HG03103 (cell line): ENCODE measurements at regions not wholly inside any gene's neighbourhood (a gene's known extent, or its start where the extent isn't known, plus 50 kb on each side); places are given as distances from the start of the nearest gene placed in this dataset.
A peak's percentile ranks its signal among the peaks of the same experiment; 100 is the strongest.

Experiments
- ATAC-seq: cut with Tn5 transposase; IDR thresholded peaks from one replicate; pipeline ENCODE4 v1.9.1; 2021; ENCODE audit warnings: low read depth; ENCODE audit not compliant: unreplicated experiment

DNA sequence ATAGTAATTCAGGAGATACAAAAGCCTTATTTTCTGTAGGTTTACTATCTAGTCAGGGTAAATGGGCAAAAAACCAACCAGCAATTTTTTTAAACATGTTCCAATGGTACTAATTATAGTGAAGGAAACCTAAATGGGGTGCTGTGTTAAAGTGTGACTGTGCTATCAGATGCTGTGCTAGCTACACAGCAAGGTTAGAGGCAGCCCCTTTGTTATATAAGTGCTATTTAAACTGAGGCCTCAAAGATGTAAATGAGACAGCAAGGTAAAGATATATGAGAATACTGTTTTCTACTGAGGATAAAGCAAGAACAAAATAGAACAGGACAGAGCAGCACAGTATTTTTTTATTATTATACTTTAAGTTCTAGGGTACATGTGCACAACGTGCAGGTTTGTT is 305.4 kb upstream of the RGS18 start:
- no peak for ATAC-seq

DNA sequence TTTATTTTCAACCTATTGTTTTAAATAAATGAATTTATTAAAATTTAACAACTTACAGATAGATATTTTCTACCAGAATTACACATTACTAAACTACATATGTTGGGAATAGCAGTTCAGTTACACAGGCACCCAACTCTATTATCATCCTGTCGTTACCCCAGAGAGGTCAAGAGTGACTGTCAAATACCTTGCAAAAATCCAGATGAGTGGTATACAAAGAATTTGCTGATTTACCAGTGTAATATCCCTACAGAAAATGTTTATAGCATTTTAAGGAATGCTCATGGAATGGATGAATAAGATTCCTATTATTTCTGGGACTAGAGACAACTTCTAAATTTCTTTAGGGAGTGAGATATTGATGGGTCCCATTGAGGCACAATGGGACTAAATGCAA is 300.7 kb upstream of the RGS18 start:
- no peak for ATAC-seq

DNA sequence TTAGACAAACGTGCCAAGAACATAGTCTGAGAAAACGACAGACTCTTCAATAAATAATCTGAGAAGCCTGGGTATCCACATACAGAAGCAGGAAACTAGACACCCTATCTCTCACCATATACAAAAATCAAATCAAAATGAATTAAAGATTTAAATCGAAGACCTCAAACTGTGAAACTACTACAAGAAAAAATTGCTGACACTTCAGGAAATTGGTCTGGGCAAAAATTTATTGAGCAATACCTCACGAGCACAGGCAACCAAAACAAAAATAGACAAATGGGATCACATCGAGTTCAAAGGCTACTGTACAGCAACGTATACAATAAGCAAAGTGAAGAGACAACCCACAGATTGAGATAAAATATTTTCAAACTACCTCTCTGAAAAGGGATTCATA is 292.8 kb upstream of the RGS18 start:
- ATAC-seq = no peak

DNA sequence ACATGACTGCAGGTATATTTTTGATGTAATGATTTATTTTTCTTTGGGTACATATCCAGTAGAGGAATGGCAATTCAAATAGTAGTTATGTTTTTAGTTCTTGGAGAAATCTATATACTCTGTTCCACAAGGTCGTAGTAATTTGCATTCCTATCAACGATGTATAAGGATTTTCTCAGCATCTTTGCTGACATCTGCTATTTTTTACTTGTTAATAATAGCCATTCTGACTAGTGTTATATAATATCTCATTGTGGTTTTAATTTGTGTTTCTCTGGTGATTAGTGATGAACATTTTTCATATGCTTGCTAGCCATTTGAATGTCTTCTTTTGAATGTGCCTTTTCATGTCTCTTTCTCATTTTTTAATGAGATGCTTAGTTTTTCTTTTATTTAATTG is 292.1 kb upstream of the RGS18 start:
- no peak for ATAC-seq

GRCh38 chr1:191869790-191870312 is 288.4 kb upstream of the RGS18 start:
- no peak for ATAC-seq

GRCh38 chr1:191870490-191870889 is 287.8 kb upstream of the RGS18 start:
- no peak for ATAC-seq

- ATAC-seq = no peak
These were observed 282.3 kb upstream of the RGS18 start for GRCh38 chr1:191875994-191876393.

DNA sequence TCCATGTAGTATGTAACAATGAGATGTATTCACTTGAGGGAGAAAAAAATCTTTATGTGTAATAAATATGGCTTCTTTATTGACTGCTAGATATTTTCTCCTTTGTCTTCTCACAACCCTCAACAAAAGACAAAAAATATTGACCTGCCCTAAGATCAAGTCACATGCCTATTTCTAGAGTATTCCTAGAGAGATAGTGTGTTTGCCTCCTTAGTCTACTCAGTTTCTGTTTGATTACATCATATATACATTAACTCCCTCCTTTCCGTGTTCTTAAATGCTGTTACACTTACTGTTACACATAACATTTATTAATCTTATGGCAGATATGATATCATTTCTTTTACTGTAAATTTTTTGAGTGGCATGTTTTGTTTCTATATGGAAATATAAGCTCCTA is 281.6 kb upstream of the RGS18 start:
- no peak for ATAC-seq

DNA sequence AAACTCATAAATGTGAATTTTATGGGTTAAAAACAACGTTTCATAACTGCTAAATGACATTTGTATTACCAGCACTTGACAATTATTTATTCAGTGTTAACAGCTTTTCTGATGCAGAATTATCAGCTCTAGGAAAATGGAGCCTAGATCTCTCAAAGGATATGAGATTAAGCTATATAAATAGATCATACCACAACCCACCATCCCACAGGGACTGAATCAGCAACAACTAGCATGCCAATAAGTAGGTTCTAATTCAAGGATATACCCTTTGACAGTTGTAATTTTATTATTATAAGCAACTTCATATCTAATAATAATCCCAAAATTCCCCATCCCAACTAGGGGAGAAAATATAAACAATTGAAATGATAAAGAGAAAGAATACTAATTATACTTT is 275.4 kb upstream of the RGS18 start:
- no peak for ATAC-seq

- ATAC-seq = peak; percentile 70
These were observed 271.3 kb upstream of the RGS18 start for GRCh38 chr1:191886977-191887376.

DNA sequence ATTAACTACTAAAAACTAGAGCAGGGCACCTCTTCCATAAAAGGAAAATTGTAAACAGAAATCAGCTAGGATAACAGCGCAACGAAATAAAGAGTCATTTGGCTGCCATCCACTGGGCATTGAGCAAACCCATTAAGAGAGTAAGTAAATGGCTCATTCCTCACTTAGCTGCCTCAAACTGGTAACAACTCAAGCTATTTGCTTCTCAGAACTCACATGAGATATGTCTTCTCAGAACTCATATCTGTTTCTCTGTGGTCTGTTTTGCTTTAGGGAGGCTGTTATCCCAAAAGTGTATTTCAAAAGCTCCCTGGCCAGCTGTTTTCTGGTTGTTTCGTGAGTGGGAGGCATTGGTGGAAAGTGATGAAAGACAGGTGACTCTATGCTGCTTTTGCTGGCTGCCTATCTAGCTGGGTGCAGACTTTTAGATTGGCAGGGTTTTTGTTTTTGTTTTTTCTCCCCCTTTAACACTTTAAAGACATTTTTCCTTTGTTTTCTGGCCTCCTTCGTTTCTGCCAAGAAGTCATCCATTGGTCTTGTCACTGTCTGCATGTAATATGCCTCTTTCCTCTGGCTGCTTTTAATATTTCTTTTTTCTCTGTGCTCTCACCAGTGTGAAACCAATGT is 269.2 kb upstream of the RGS18 start:
- ATAC-seq = no peak

DNA sequence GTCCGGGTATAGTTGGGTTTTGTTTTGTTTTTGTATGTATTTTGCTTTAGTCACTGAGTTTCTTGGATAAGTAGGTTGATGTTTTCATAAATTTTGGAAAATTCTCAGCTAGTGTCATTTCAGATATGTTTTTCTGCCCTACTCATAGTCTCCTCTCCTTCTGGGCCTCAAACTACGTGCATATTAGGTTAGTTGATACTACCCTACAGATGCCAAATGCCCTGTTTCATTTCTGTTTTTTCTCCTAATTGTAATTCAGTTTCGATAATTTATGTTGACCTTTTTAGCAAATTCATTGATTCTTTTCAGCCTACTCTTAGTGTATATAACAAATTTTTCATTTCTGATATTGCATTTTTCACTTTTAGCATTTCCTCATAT is 268.6 kb upstream of the RGS18 start:
- ATAC-seq = no peak

GRCh38 chr1:191890433-191891088 is 267.7 kb upstream of the RGS18 start:
- no peak for ATAC-seq

- no peak for ATAC-seq
These were observed 265.5 kb upstream of the RGS18 start for GRCh38 chr1:191892716-191893115.

DNA sequence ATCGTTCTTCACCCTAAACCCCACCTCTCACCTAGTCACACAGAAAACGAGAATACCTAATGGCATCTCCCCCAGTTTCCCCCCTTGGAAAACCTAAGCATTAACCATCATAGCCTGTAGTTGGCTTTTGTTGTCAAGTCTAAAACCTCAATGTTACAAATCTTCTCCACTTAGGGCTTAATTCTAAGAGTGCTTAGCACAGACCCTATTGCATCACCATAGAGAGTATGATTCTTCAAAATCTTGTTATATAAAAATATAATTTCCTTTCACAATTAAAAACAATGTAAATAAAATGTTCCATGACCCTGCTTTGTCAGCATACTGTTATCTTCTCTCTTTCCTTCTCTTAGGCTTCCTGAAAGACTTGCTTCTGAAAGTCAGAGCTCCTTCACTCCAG is 263.2 kb upstream of the RGS18 start:
- no peak for ATAC-seq

- no peak for ATAC-seq
These were observed 262.7 kb upstream of the RGS18 start for GRCh38 chr1:191895462-191896058.

- no peak for ATAC-seq
These were observed 261.1 kb upstream of the RGS18 start for GRCh38 chr1:191897134-191897533.

DNA sequence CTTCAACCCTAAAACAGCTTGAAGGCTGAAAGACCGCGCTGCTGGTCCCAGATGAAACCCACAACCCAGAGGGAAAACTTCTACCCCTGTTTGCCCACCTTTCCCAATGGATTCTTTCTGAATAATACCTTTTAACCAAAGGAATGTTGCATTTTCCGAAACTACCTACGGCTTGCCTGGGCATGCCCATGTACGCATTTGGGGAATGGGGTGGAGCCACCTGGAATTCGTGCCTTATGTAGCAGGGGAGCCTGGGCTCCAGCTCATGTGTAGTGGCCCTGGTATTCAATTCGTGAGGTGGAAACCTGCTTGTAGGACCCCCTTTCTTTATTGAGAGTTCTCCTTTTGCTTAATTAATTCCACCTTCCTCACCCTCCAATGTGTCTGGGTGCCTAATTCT is 256.6 kb upstream of the RGS18 start:
- no peak for ATAC-seq

DNA sequence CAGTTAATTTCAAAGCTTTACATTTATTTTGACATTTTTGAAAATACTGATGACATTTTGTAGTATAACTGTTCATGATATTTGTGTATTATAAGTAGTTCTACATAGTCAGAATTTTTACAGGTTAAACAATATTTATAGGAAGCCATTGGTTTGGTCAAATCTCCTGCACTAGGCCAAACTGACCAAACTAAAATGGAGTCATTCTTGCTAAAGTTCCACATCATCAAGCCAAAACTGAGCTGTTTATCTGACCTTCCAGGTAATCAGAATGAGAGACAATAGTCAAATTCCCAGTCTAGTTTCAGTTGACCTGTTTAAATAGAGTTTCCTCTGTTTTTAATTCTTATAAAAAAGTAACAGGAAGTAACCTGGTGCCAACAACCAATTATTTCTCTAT is 253.3 kb upstream of the RGS18 start:
- no peak for ATAC-seq

DNA sequence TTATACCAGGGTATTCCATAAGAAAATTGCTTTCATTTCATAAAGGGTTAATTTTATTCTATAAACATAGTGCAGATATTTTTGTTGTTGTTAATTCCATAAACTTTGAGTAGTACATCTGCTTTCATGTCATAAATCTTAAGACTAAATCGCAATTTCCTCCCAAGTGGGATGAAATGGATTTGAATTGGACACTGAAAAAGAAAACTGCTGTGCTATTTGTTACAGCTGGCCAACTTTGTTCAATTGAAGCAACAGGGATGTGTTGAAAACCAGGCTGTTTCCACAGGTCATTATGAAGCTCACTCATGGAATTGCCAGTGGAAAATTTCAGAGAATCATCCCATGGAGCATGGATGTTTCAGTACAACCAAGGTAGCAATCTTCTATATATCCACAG is 252.5 kb upstream of the RGS18 start:
- no peak for ATAC-seq

DNA sequence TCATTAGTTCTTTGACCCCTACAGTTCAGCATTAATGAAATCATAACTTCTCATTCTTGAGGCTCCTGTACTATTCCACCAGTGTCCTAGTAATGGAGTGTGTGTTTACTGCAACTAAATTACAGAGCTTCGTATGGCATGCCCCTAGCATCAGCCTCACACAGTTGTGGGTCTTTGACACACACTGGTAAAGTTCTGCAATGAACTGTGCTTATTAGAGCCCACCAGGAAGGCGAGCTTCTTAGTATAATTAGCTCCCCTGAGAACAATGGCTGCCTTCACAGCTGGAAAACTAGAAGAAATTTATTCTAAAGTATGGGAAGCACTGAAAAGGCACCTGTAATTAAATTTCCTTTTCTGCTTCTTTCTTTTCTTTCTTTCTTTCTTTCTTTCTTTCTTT is 251.1 kb upstream of the RGS18 start:
- no peak for ATAC-seq

- no peak for ATAC-seq
These were observed 248.0 kb upstream of the RGS18 start for GRCh38 chr1:191910245-191910644.
